C4-2B (cell line): ENCODE measurements at regions not wholly inside any gene's neighbourhood (a gene's known extent, or its start where the extent isn't known, plus 50 kb on each side); places are given as distances from the start of the nearest gene placed in this dataset.

Source experiments
- CTCF ChIP-seq: fragments of 450-650 bp; conservative IDR thresholded peaks from 2 replicates; pipeline ENCODE4 v1.5.1; 2017; ENCODE audit warnings: mild to moderate bottlenecking
- ZFX ChIP-seq: fragments of 450-650 bp; IDR thresholded peaks from 2 replicates; pipeline ENCODE4 v1.6.1; 2017

GRCh38 chr6:146898069-146898887 lies 299.5 kb downstream of the ADGB start:
- no peak for TF ChIP-seq CTCF
- TF ChIP-seq ZFX = no peak
